Neural progenitor cell (in vitro differentiated cells): ENCODE measurements at regions not wholly inside any gene's neighbourhood (a gene's known extent, or its start where the extent isn't known, plus 50 kb on each side); places are given as distances from the start of the nearest gene placed in this dataset.

Experiments
- DNase-seq: peaks from one replicate; pipeline ENCODE4 v3.0.0-alpha.2; 2016; ENCODE audit warnings: low spot score
- H2AFZ ChIP-seq: fragments of 200-600 bp; sonication (generic); replicated peaks from 2 replicates; pipeline ENCODE4 v1.6.1; 2016; ENCODE audit warnings: antibody characterized with exemption
- H3F3A ChIP-seq: fragments of 200-600 bp; sonication (generic); 2 replicates; pipeline ENCODE4 v1.6.1; 2016; ENCODE audit warnings: antibody characterized with exemption, low read depth
- H3K27ac ChIP-seq: fragments of 200-600 bp; sonication (generic); 2 replicates; pipeline ENCODE4 v1.5.1; 2016; ENCODE audit warnings: mild to moderate bottlenecking
- H3K27me3 ChIP-seq: fragments of 200-600 bp; sonication (generic); 2 replicates; pipeline ENCODE4 v1.6.1; 2016; ENCODE audit warnings: mild to moderate bottlenecking, moderate library complexity
- H3K36me3 ChIP-seq: fragments of 200-600 bp; sonication (generic); 2 replicates; pipeline ENCODE4 v1.5.1; 2016
- H3K4me1 ChIP-seq: fragments of 200-600 bp; sonication (generic); 2 replicates; pipeline ENCODE4 v1.6.1; 2016; ENCODE audit warnings: mixed run types
- H3K4me2 ChIP-seq: fragments of 200-600 bp; sonication (generic); 2 replicates; pipeline ENCODE4 v1.6.1; 2016
- H3K4me3 ChIP-seq: fragments of 200-600 bp; sonication (generic); 2 replicates; pipeline ENCODE4 v1.5.1; 2016
- H3K79me2 ChIP-seq: fragments of 200-600 bp; sonication (generic); 2 replicates; pipeline ENCODE4 v1.6.1; 2016; ENCODE audit warnings: low read depth
- H3K9ac ChIP-seq: fragments of 200-600 bp; sonication (generic); 2 replicates; pipeline ENCODE4 v1.6.1; 2016
- H3K9me3 ChIP-seq: fragments of 200-600 bp; sonication (generic); 2 replicates; pipeline ENCODE4 v1.5.1; 2016; ENCODE audit warnings: low read depth
- H4K20me1 ChIP-seq: fragments of 200-600 bp; sonication (generic); 2 replicates; pipeline ENCODE4 v1.6.1; 2016; ENCODE audit warnings: low read depth
- H3K27ac Mint-ChIP-seq: 3 replicates; pipeline ENCODE4 v1.8.0; 2021; ENCODE audit warnings: mixed read lengths
- H3K27me3 Mint-ChIP-seq: 2 replicates; pipeline ENCODE4 v1.8.0; 2022; ENCODE audit warnings: low read depth, mild to moderate bottlenecking, inconsistent platforms, moderate library complexity, mixed read lengths; ENCODE audit not compliant: insufficient read depth
- H3K36me3 Mint-ChIP-seq: 3 replicates; pipeline ENCODE4 v1.8.0; 2021; ENCODE audit warnings: mixed read lengths
- H3K4me1 Mint-ChIP-seq: 3 replicates; pipeline ENCODE4 v1.8.0; 2021; ENCODE audit warnings: mixed read lengths
- H3K4me3 Mint-ChIP-seq: 3 replicates; pipeline ENCODE4 v1.8.0; 2021; ENCODE audit warnings: mild to moderate bottlenecking, moderate library complexity, mixed read lengths
- H3K9me3 Mint-ChIP-seq: 3 replicates; pipeline ENCODE4 v1.8.0; 2020; ENCODE audit warnings: mixed read lengths
- CTCF ChIP-seq: fragments of 200-600 bp; sonication (generic); IDR thresholded peaks from 2 replicates; pipeline ENCODE4 v1.5.1; 2017; ENCODE audit warnings: antibody characterized with exemption, mild to moderate bottlenecking
- EZH2 ChIP-seq: fragments of 200-600 bp; sonication (generic); IDR thresholded peaks from 2 replicates; pipeline ENCODE4 v1.6.1; 2017; ENCODE audit warnings: antibody characterized with exemption, mild to moderate bottlenecking, moderate library complexity
- EZH2phosphoT487 ChIP-seq: fragments of 200-600 bp; sonication (generic); IDR thresholded peaks from 2 replicates; pipeline ENCODE4 v1.6.1; 2017; ENCODE audit warnings: antibody characterized with exemption

GRCh38 chr20:20823476-20823881 is 111.0 kb upstream of the RALGAPA2 start:
- Histone ChIP-seq H3K4me1 (peaks cover 25% of the 10 kb centered on the region), H2AFZ (no peak overlapping the region), H3K9ac (no peak overlapping the region)

GRCh38 chr20:20821484-20822260 is 109.2 kb upstream of the RALGAPA2 start:
- Histone ChIP-seq H3K36me3 (no peaks in the 10 kb centered on the region), H3K4me1 (peaks cover 25% of the 10 kb centered on the region), H3K79me2 (no peaks in the 10 kb centered on the region), H3K9me3 (no peaks in the 10 kb centered on the region), H4K20me1 (no peaks in the 10 kb centered on the region), H3K27ac (no peak overlapping the region), H3F3A (peaks cover 25% of the 10 kb centered on the region), H3K9ac (no peak overlapping the region), H3K4me3 (no peak overlapping the region), H3K27me3 (no peaks in the 10 kb centered on the region), H2AFZ (no peak overlapping the region), H3K4me2 (no peak overlapping the region)
- DNase-seq: peak; percentile 30
- peaks cover 27% of the 10 kb centered on the region for H3K4me1 Mint-ChIP-seq
- H3K4me3 Mint-ChIP-seq: no peak overlapping the region
- peaks cover 9% of the 10 kb centered on the region for H3K27me3 Mint-ChIP-seq
- no peaks in the 10 kb centered on the region for H3K36me3 Mint-ChIP-seq
- no peak for TF ChIP-seq CTCF
- TF ChIP-seq EZH2phosphoT487: no peak
- TF ChIP-seq EZH2: no peak
- no peak overlapping the region for H3K27ac Mint-ChIP-seq
- peaks cover 2% of the 10 kb centered on the region for H3K9me3 Mint-ChIP-seq

More at GRCh38 chr20:20823476-20823881, 111.0 kb upstream of the RALGAPA2 start:
- Histone ChIP-seq H3K79me2 (no peaks in the 10 kb centered on the region), H3K27ac (no peak overlapping the region), H3K9me3 (no peaks in the 10 kb centered on the region), H3K27me3 (no peaks in the 10 kb centered on the region), H3K4me3 (no peak overlapping the region), H3K4me2 (no peak overlapping the region), H3K36me3 (no peaks in the 10 kb centered on the region), H3F3A (peaks cover 25% of the 10 kb centered on the region), H4K20me1 (no peaks in the 10 kb centered on the region)
- Mint-ChIP-seq H3K27me3 (peaks cover 9% of the 10 kb centered on the region), H3K4me1 (peaks cover 27% of the 10 kb centered on the region), H3K36me3 (no peaks in the 10 kb centered on the region), H3K9me3 (peaks cover 2% of the 10 kb centered on the region), H3K27ac (no peak overlapping the region), H3K4me3 (no peak overlapping the region)
- no peak for DNase-seq
- TF ChIP-seq EZH2phosphoT487 (no peak), EZH2 (no peak), CTCF (no peak)

- no peak overlapping the region for H3K4me3 Mint-ChIP-seq
- H3K79me2 ChIP-seq: no peaks in the 10 kb centered on the region
- no peaks in the 10 kb centered on the region for H3K36me3 Mint-ChIP-seq
- H3K9me3 Mint-ChIP-seq: peaks cover 2% of the 10 kb centered on the region
- H3K4me1 ChIP-seq: peaks cover 25% of the 10 kb centered on the region
- no peak overlapping the region for H3K9ac ChIP-seq
- no peak overlapping the region for H3K4me3 ChIP-seq
- H3K27me3 Mint-ChIP-seq: peaks cover 9% of the 10 kb centered on the region
- H3K27ac ChIP-seq: peak overlapping the region; percentile 41
- TF ChIP-seq EZH2phosphoT487 (no peak), EZH2 (no peak), CTCF (no peak)
- H3K27ac Mint-ChIP-seq: peak overlapping the region; percentile 5
- peak overlapping the region; percentile 45 for H3K4me2 ChIP-seq
- H3F3A ChIP-seq: peaks cover 25% of the 10 kb centered on the region
- H2AFZ ChIP-seq: peak overlapping the region; percentile 94
- peaks cover 27% of the 10 kb centered on the region for H3K4me1 Mint-ChIP-seq
- DNase-seq: peak; percentile 25
- no peaks in the 10 kb centered on the region for H4K20me1 ChIP-seq
- H3K36me3 ChIP-seq: no peaks in the 10 kb centered on the region
- H3K9me3 ChIP-seq: no peaks in the 10 kb centered on the region
- H3K27me3 ChIP-seq: no peaks in the 10 kb centered on the region
Measured at GRCh38 chr20:20820785-20821483, 108.5 kb upstream of the RALGAPA2 start.
